GM12891 (cell line): ENCODE measurements at regions not wholly inside any gene's neighbourhood (a gene's known extent, or its start where the extent isn't known, plus 50 kb on each side); places are given as distances from the start of the nearest gene placed in this dataset.

Source experiments
- PAX5 ChIP-seq: IDR thresholded peaks from 2 replicates; pipeline ENCODE4 v1.6.1; 2011; ENCODE audit warnings: low read length, moderate library complexity, mild to moderate bottlenecking; ENCODE audit not compliant: insufficient read depth, severe bottlenecking
- POLR2A ChIP-seq: IDR thresholded peaks from 2 replicates; pipeline ENCODE4 v1.6.1; 2011; ENCODE audit warnings: low read depth, low read length, control low read depth
- POLR2AphosphoS5 ChIP-seq: IDR thresholded peaks from 2 replicates; pipeline ENCODE4 v1.6.1; 2011; ENCODE audit warnings: low read depth, low read length, control low read depth
- SPI1 ChIP-seq: IDR thresholded peaks from 2 replicates; pipeline ENCODE4 v1.6.1; 2011; ENCODE audit warnings: low read depth, low read length, control low read depth
- TAF1 ChIP-seq: IDR thresholded peaks from 2 replicates; pipeline ENCODE4 v1.6.1; 2011; ENCODE audit warnings: low read depth, low read length, control low read depth

DNA sequence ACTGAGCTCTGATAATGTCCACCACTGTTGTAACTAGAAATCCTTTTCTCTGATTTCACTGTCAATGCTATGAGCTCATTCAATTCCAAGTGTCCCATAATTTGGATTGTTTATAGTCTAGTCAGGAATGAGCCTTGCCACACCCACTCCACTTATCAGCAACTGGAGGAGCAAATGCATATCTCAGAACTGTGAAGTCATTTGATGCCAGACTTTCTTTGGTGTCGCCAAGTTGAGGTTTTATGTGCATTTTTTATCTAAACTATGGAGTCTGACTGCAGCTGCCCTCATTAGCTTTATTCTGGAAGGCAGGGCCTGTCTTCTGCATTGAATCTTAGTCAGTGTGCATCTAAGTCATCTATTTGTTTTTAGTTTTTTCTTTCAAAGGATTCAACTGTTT is 361.3 kb downstream of the PMP22 start:
- no peak for TF ChIP-seq POLR2A
- no peak for TF ChIP-seq POLR2AphosphoS5
- no peak for TF ChIP-seq SPI1
- no peak for TF ChIP-seq TAF1
- no peak for TF ChIP-seq PAX5
